Neural cell (in vitro differentiated cells): ENCODE measurements at regions not wholly inside any gene's neighbourhood (a gene's known extent, or its start where the extent isn't known, plus 50 kb on each side); places are given as distances from the start of the nearest gene placed in this dataset.

ENCODE experiments used
- H2AFZ ChIP-seq: fragments of 200-600, 300-800 bp; sonication (generic), shearing (Covaris generic); 2 replicates; pipeline ENCODE4 v1.6.0; 2014; ENCODE audit warnings: low read depth, mild to moderate bottlenecking, antibody characterized with exemption, low read length, moderate library complexity
- H3F3A ChIP-seq: fragments of 200-600 bp; shearing (Covaris generic); 2 replicates; pipeline ENCODE4 v1.6.1; 2016; ENCODE audit warnings: mild to moderate bottlenecking, moderate library complexity, mixed read lengths, antibody characterized with exemption, low read length; ENCODE audit not compliant: insufficient read depth, poor library complexity, severe bottlenecking
- H3K27ac ChIP-seq: fragments of 200-600, 300-800 bp; sonication (generic), shearing (Covaris generic); 2 replicates; pipeline ENCODE4 v1.5.1; 2014; ENCODE audit warnings: mild to moderate bottlenecking, low read length, moderate library complexity
- H3K27me3 ChIP-seq: fragments of 300-800, 200-600 bp; sonication (generic), shearing (Covaris generic); 2 replicates; pipeline ENCODE4 v1.6.0; 2014; ENCODE audit warnings: mild to moderate bottlenecking, low read depth, low read length, moderate library complexity; ENCODE audit not compliant: insufficient read depth
- H3K36me3 ChIP-seq: fragments of 300-800, 200-600 bp; sonication (generic), shearing (Covaris generic); 2 replicates; pipeline ENCODE4 v1.5.1; 2014; ENCODE audit warnings: mild to moderate bottlenecking, antibody characterized with exemption, low read length, moderate library complexity; ENCODE audit not compliant: insufficient read depth
- H3K4me2 ChIP-seq: fragments of 300-800, 200-600 bp; sonication (generic), shearing (Covaris generic); 2 replicates; pipeline ENCODE4 v1.6.0; 2014; ENCODE audit warnings: mild to moderate bottlenecking, low read length
- H3K4me3 ChIP-seq: fragments of 300-800, 200-600 bp; sonication (generic), shearing (Covaris generic); 2 replicates; pipeline ENCODE4 v1.5.1; 2014; ENCODE audit warnings: mild to moderate bottlenecking, low read length, moderate library complexity
- H3K79me2 ChIP-seq: fragments of 200-600 bp; shearing (Covaris generic); replicated peaks from 2 replicates; pipeline ENCODE4 v1.6.0; 2014; ENCODE audit warnings: mild to moderate bottlenecking, low read length, moderate library complexity; ENCODE audit not compliant: insufficient read depth
- H3K9ac ChIP-seq: fragments of 300-800, 200-600 bp; sonication (generic), shearing (Covaris generic); 2 replicates; pipeline ENCODE4 v1.6.1; 2016; ENCODE audit warnings: mild to moderate bottlenecking, low read length, mixed read lengths
- H3K9me2 ChIP-seq: fragments of 200-600 bp; shearing (Covaris generic); 2 replicates; pipeline ENCODE4 v1.6.1; 2016; ENCODE audit warnings: mild to moderate bottlenecking, low read length, mixed read lengths; ENCODE audit not compliant: insufficient read depth
- H3K9me3 ChIP-seq: fragments of 200-600, 300-800 bp; sonication (generic), shearing (Covaris generic); 2 replicates; pipeline ENCODE4 v1.6.1; 2016; ENCODE audit warnings: mild to moderate bottlenecking, mixed run types, low read length, moderate library complexity, mixed read lengths
- H4K20me1 ChIP-seq: fragments of 200-600 bp; shearing (Covaris generic); 2 replicates; pipeline ENCODE4 v1.6.1; 2016; ENCODE audit warnings: mild to moderate bottlenecking, mixed run types; ENCODE audit not compliant: insufficient read depth
- EP300 ChIP-seq: fragments of 450-650 bp; conservative IDR thresholded peaks from 2 replicates; pipeline ENCODE4 v1.6.1; 2014; ENCODE audit warnings: antibody characterized with exemption, mild to moderate bottlenecking, moderate library complexity; ENCODE audit not compliant: poor library complexity, severe bottlenecking
- EZH2 ChIP-seq: fragments of 200-600, 300-800 bp; shearing (Covaris generic), sonication (generic); IDR thresholded peaks from 2 replicates; pipeline ENCODE4 v1.6.1; 2014; ENCODE audit warnings: antibody characterized with exemption, low read length, borderline replicate concordance, mild to moderate bottlenecking; ENCODE audit not compliant: insufficient read depth, poor library complexity, severe bottlenecking
- MXI1 ChIP-seq: fragments of 450-650 bp; conservative IDR thresholded peaks from 2 replicates; pipeline ENCODE4 v1.6.1; 2014; ENCODE audit warnings: antibody characterized with exemption, mild to moderate bottlenecking; ENCODE audit not compliant: poor library complexity, severe bottlenecking
- POLR2AphosphoS5 ChIP-seq: IDR thresholded peaks from 2 replicates; pipeline ENCODE4 v1.6.1; 2012
- RAD21 ChIP-seq: fragments of 450-650 bp; conservative IDR thresholded peaks from 2 replicates; pipeline ENCODE4 v1.6.1; 2014; ENCODE audit warnings: antibody characterized with exemption, mild to moderate bottlenecking, moderate library complexity
- SMC3 ChIP-seq: fragments of 450-650 bp; conservative IDR thresholded peaks from 2 replicates; pipeline ENCODE4 v1.6.1; 2014; ENCODE audit warnings: antibody characterized with exemption, mild to moderate bottlenecking, moderate library complexity; ENCODE audit not compliant: poor library complexity
- TAF1 ChIP-seq: IDR thresholded peaks from 2 replicates; pipeline ENCODE4 v1.6.1; 2012; ENCODE audit warnings: low read depth
- TF ChIP-seq, protein P1 (sequence below): IDR thresholded peaks from 2 replicates; pipeline ENCODE4 v1.6.1; 2012; ENCODE audit warnings: borderline replicate concordance
- TF ChIP-seq, protein P2 (sequence below): fragments of 450-650 bp; IDR thresholded peaks from 2 replicates; pipeline ENCODE4 v1.5.1; 2014; ENCODE audit warnings: antibody characterized with exemption, mild to moderate bottlenecking, moderate library complexity; ENCODE audit not compliant: poor library complexity, severe bottlenecking

- no peaks in the 10 kb centered on the region for H3K79me2 ChIP-seq
- no peaks in the 10 kb centered on the region for H3K9me2 ChIP-seq
- H3K36me3 ChIP-seq = no peaks in the 10 kb centered on the region
- no peak overlapping the region for H3K4me2 ChIP-seq
- H3K27me3 ChIP-seq = no peaks in the 10 kb centered on the region
- H3K27ac ChIP-seq = no peak overlapping the region
- H3K9me3 ChIP-seq = no peaks in the 10 kb centered on the region
- H4K20me1 ChIP-seq = no peaks in the 10 kb centered on the region
- TF ChIP-seq, protein P1, sequence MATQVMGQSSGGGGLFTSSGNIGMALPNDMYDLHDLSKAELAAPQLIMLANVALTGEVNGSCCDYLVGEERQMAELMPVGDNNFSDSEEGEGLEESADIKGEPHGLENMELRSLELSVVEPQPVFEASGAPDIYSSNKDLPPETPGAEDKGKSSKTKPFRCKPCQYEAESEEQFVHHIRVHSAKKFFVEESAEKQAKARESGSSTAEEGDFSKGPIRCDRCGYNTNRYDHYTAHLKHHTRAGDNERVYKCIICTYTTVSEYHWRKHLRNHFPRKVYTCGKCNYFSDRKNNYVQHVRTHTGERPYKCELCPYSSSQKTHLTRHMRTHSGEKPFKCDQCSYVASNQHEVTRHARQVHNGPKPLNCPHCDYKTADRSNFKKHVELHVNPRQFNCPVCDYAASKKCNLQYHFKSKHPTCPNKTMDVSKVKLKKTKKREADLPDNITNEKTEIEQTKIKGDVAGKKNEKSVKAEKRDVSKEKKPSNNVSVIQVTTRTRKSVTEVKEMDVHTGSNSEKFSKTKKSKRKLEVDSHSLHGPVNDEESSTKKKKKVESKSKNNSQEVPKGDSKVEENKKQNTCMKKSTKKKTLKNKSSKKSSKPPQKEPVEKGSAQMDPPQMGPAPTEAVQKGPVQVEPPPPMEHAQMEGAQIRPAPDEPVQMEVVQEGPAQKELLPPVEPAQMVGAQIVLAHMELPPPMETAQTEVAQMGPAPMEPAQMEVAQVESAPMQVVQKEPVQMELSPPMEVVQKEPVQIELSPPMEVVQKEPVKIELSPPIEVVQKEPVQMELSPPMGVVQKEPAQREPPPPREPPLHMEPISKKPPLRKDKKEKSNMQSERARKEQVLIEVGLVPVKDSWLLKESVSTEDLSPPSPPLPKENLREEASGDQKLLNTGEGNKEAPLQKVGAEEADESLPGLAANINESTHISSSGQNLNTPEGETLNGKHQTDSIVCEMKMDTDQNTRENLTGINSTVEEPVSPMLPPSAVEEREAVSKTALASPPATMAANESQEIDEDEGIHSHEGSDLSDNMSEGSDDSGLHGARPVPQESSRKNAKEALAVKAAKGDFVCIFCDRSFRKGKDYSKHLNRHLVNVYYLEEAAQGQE = no peak
- TF ChIP-seq EZH2 (no peak), RAD21 (no peak), EP300 (no peak), POLR2AphosphoS5 (no peak), SMC3 (no peak), TAF1 (no peak), MXI1 (no peak)
- TF ChIP-seq, protein P2, sequence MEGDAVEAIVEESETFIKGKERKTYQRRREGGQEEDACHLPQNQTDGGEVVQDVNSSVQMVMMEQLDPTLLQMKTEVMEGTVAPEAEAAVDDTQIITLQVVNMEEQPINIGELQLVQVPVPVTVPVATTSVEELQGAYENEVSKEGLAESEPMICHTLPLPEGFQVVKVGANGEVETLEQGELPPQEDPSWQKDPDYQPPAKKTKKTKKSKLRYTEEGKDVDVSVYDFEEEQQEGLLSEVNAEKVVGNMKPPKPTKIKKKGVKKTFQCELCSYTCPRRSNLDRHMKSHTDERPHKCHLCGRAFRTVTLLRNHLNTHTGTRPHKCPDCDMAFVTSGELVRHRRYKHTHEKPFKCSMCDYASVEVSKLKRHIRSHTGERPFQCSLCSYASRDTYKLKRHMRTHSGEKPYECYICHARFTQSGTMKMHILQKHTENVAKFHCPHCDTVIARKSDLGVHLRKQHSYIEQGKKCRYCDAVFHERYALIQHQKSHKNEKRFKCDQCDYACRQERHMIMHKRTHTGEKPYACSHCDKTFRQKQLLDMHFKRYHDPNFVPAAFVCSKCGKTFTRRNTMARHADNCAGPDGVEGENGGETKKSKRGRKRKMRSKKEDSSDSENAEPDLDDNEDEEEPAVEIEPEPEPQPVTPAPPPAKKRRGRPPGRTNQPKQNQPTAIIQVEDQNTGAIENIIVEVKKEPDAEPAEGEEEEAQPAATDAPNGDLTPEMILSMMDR = no peak
- no peaks in the 10 kb centered on the region for H3F3A ChIP-seq
- no peak overlapping the region for H3K4me3 ChIP-seq
- no peak overlapping the region for H3K9ac ChIP-seq
- H2AFZ ChIP-seq = no peak overlapping the region
Measured at GRCh38 chr6:154602708-154603107, 92.2 kb upstream of the CNKSR3 start.

DNA sequence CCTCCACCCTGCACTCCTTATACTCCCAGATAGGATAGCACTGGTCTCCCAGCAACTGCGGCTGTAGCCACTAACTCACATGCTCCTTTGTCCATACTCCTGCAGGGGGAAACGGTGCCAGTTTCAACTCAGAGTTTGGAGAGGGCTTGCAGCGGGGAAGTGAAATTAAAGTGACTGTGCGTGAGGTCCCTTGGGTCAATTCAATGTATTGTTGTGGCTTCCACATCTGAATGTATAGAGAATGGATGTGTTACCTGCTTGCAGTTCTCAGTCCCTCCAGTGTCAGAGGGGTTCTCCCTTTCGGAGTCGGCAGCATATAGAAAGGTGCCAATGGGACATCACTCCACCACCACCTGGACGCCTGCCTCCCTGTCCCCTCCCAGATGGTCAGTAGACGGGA lies 93.6 kb upstream of the CNKSR3 start:
- no peaks in the 10 kb centered on the region for H3K36me3 ChIP-seq
- no peaks in the 10 kb centered on the region for H3F3A ChIP-seq
- no peaks in the 10 kb centered on the region for H3K9me3 ChIP-seq
- no peaks in the 10 kb centered on the region for H3K9me2 ChIP-seq
- no peak overlapping the region for H3K27ac ChIP-seq
- no peak overlapping the region for H3K9ac ChIP-seq
- H3K79me2 ChIP-seq = no peaks in the 10 kb centered on the region
- TF ChIP-seq, protein P1 = no peak
- H2AFZ ChIP-seq = no peak overlapping the region
- no peak overlapping the region for H3K4me3 ChIP-seq
- no peaks in the 10 kb centered on the region for H4K20me1 ChIP-seq
- H3K4me2 ChIP-seq = no peak overlapping the region
- no peaks in the 10 kb centered on the region for H3K27me3 ChIP-seq
